ENCODE measurements at regions not wholly inside any gene's neighbourhood (a gene's known extent, or its start where the extent isn't known, plus 50 kb on each side); places are given as distances from the start of the nearest gene placed in this dataset.

DNA sequence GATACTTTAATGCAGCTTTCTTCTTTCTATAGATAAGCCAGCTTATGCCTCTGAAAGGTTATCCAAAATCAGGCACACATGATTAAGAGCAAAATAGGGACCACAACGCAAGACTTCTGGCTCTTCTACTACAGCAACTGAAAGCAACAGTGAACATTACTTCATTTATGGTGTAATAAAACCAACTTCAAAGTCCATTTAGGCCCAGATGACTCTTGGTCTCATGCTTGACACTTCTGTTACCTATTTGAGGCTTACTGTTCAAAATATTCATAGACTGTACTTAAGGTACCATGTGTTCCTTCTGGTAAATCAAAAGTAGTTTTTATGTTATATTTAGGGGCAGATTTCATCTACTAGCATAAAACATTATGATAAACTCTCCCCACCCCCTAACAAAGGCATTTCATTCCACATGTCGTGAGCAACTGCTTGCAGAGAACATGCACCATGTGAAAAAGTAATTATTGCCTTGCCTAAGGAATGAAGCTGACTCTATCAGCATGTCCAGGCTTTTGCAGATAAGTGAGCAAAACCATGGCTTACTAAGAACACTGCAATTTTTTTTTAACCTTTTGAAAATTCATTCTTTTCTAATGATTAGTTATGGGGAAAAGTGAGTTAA, 154.9 kb upstream of the ITGB1 start:
- no peaks in the 10 kb centered on the region for H3K36me3 Mint-ChIP-seq (ENCODE audit: low read depth)
- H3K9me3 Mint-ChIP-seq, result no peaks in the 10 kb centered on the region
- no peak overlapping the region for H3K27ac Mint-ChIP-seq
- Histone ChIP-seq H3K4me1 (ENCODE audit: control insufficient read depth, insufficient read depth, low read length) (peaks cover 8% of the 10 kb centered on the region), H3K9ac (ENCODE audit: extremely low read depth, low read length, poor library complexity, severe bottlenecking) (no peak overlapping the region), H3K4me3 (ENCODE audit: low read length) (no peak overlapping the region), H3K27ac (ENCODE audit: low read depth, low read length) (no peak overlapping the region), H3K27me3 (ENCODE audit: control insufficient read depth, insufficient read depth, low read length, poor library complexity, severe bottlenecking) (no peaks in the 10 kb centered on the region), H3K36me3 (ENCODE audit: control insufficient read depth, insufficient read depth, low read length) (no peaks in the 10 kb centered on the region), H3K9me3 (ENCODE audit: control insufficient read depth, low read length) (no peaks in the 10 kb centered on the region)
- peaks cover 17% of the 10 kb centered on the region for H3K4me1 Mint-ChIP-seq
- no peak for DNase-seq
- TF ChIP-seq, protein P1, sequence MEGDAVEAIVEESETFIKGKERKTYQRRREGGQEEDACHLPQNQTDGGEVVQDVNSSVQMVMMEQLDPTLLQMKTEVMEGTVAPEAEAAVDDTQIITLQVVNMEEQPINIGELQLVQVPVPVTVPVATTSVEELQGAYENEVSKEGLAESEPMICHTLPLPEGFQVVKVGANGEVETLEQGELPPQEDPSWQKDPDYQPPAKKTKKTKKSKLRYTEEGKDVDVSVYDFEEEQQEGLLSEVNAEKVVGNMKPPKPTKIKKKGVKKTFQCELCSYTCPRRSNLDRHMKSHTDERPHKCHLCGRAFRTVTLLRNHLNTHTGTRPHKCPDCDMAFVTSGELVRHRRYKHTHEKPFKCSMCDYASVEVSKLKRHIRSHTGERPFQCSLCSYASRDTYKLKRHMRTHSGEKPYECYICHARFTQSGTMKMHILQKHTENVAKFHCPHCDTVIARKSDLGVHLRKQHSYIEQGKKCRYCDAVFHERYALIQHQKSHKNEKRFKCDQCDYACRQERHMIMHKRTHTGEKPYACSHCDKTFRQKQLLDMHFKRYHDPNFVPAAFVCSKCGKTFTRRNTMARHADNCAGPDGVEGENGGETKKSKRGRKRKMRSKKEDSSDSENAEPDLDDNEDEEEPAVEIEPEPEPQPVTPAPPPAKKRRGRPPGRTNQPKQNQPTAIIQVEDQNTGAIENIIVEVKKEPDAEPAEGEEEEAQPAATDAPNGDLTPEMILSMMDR (conservative IDR thresholded peaks at IDR 0.05), result no peak
- H3K27me3 Mint-ChIP-seq (ENCODE audit: insufficient read depth), result no peaks in the 10 kb centered on the region
- H3K4me3 Mint-ChIP-seq, result no peak overlapping the region
- 89 to 100% methylated on average over 1 to 2 of the region's 2 CpGs for WGBS, 2 experiments (ENCODE audit: insufficient coverage in 1 of 2, insufficient read length in 1 of 2)

DNA sequence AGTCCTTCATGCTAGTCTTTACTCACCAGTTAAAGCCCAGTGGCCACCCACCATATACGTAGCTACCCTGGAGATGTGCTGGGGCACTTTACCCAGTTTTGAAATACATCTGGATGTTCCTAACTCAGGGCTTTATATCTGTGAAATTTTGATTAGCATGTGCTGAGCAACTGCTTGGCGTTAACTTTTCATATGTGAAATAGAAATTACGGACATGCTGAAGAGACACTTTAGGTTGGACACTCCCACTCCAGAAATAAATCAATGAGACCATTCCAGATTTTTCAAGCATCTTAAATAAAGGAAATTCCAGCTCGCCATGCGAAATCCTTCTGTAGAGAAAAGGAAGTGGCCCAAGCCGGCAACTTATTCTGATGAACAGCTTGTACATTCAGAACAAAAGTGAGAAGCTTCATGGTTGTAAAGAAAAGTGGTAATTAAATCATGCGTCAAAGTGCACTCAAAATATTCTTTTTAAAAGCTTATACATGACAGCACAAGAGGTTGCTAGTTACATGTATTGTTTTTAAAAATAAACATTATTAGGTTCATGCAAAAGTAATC, 153.5 kb upstream of the ITGB1 start:
- H3K9me3 Mint-ChIP-seq, result no peaks in the 10 kb centered on the region
- WGBS, 2 experiments (ENCODE audit: insufficient coverage in 1 of 2, insufficient read length in 1 of 2), result 95% methylated on average over 4 to 7 of the region's 7 CpGs

DNA sequence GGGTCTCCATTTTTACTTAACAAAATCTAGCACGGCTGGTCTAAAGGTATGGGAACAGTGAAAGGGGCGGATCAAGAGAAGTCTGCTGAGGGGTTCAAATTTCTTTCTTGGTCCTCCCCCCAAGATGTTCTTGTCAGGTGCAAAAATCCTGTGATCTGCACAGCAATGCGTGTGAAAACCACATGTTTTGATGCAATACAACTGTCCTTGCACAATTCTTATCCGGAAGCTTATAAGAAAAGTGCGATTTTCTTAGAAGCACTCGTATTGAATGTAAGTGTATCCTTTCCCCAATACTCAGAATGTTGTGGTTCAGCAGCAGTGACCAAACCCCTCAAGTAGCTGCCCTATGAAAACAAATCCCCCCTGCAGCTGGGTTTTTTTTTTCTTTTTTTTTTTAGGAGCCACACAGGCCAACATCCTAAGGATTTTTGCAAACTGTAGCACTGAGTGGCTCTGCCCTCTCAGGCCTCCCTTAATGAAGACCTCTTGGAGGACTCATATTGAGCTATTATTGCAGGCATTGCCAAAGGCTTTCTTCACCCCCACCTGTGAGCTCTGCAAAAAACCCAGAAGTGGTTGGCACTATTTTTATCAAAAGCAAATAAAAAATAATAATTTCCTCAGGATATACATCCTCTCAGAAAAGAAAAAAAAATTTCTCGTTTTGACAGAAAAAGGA, 151.9 kb upstream of the ITGB1 start:
- no peak overlapping the region for H3K27ac Mint-ChIP-seq
- H3K9me3 Mint-ChIP-seq, result no peaks in the 10 kb centered on the region
- Histone ChIP-seq H3K27ac (ENCODE audit: low read depth, low read length) (no peak overlapping the region), H3K4me3 (ENCODE audit: low read length) (no peak overlapping the region), H3K9me3 (ENCODE audit: control insufficient read depth, low read length) (no peaks in the 10 kb centered on the region), H3K4me1 (ENCODE audit: control insufficient read depth, insufficient read depth, low read length) (peaks cover 4% of the 10 kb centered on the region), H3K27me3 (ENCODE audit: control insufficient read depth, insufficient read depth, low read length, poor library complexity, severe bottlenecking) (no peaks in the 10 kb centered on the region), H3K9ac (ENCODE audit: extremely low read depth, low read length, poor library complexity, severe bottlenecking) (no peak overlapping the region), H3K36me3 (ENCODE audit: control insufficient read depth, insufficient read depth, low read length) (no peaks in the 10 kb centered on the region)
- TF ChIP-seq, protein P1 (conservative IDR thresholded peaks at IDR 0.05), result no peak
- no peak overlapping the region for H3K4me3 Mint-ChIP-seq
- 94 to 96% methylated on average over 6 to 7 of the region's 7 CpGs for WGBS, 2 experiments (ENCODE audit: insufficient coverage in 1 of 2, insufficient read length in 1 of 2)
- no peak for DNase-seq
- H3K36me3 Mint-ChIP-seq (ENCODE audit: low read depth), result no peaks in the 10 kb centered on the region
- peaks cover 5% of the 10 kb centered on the region for H3K27me3 Mint-ChIP-seq (ENCODE audit: insufficient read depth)
- peaks cover 8% of the 10 kb centered on the region for H3K4me1 Mint-ChIP-seq

More for the DNA sequence above, 153.5 kb upstream of the ITGB1 start:
- Histone ChIP-seq H3K27me3 (ENCODE audit: control insufficient read depth, insufficient read depth, low read length, poor library complexity, severe bottlenecking) (no peaks in the 10 kb centered on the region), H3K4me3 (ENCODE audit: low read length) (no peak overlapping the region), H3K9ac (ENCODE audit: extremely low read depth, low read length, poor library complexity, severe bottlenecking) (no peak overlapping the region), H3K27ac (ENCODE audit: low read depth, low read length) (no peak overlapping the region), H3K9me3 (ENCODE audit: control insufficient read depth, low read length) (no peaks in the 10 kb centered on the region), H3K4me1 (ENCODE audit: control insufficient read depth, insufficient read depth, low read length) (peaks cover 8% of the 10 kb centered on the region), H3K36me3 (ENCODE audit: control insufficient read depth, insufficient read depth, low read length) (no peaks in the 10 kb centered on the region)
- no peak for DNase-seq
- peaks cover 5% of the 10 kb centered on the region for H3K27me3 Mint-ChIP-seq (ENCODE audit: insufficient read depth)
- no peak overlapping the region for H3K27ac Mint-ChIP-seq
- no peak overlapping the region for H3K4me3 Mint-ChIP-seq
- TF ChIP-seq, protein P1 (conservative IDR thresholded peaks at IDR 0.05), result no peak
- peaks cover 15% of the 10 kb centered on the region for H3K4me1 Mint-ChIP-seq
- no peaks in the 10 kb centered on the region for H3K36me3 Mint-ChIP-seq (ENCODE audit: low read depth)

Measured in endodermal cell (in vitro differentiated cells).